ENCODE measurements at regions not wholly inside any gene's neighbourhood (a gene's known extent, or its start where the extent isn't known, plus 50 kb on each side); places are given as distances from the start of the nearest gene placed in this dataset.

GRCh38 chr15:62953021-62953420, 89.5 kb upstream of the TPM1 start:
- TF ChIP-seq EZH2phosphoT487 (IDR thresholded peaks at IDR 0.05; ENCODE audit: borderline replicate concordance, low read depth, low read length) (no peak), CTCF (conservative IDR thresholded peaks at IDR 0.05; ENCODE audit: low read length) (no peak)
- H3K4me2 ChIP-seq (ENCODE audit: low read length), result no peak overlapping the region
- ChIA-PET CTCF (ENCODE audit: unreplicated experiment) (no interaction called here), POLR2A (no interaction called here)
- no peak overlapping the region for H3K27ac ChIP-seq (ENCODE audit: low read depth, low read length, poor library complexity, severe bottlenecking)
- H3K79me2 ChIP-seq (ENCODE audit: insufficient read depth, low read depth, low read length), result no peaks in the 10 kb centered on the region
- no peaks in the 10 kb centered on the region for H3K36me3 ChIP-seq (ENCODE audit: insufficient read depth, low read length)
- intact Hi-C loops (cut with micrococcal nuclease; ENCODE audit: unreplicated experiment), result no loop called here
- BruUV-seq (replicated peaks), result no TSS peak
- H3K4me1 ChIP-seq (ENCODE audit: insufficient read depth, low read length, poor library complexity, severe bottlenecking), result no peaks in the 10 kb centered on the region
- no peaks in the 10 kb centered on the region for H3K9me3 ChIP-seq (ENCODE audit: low read length)
- no peaks in the 10 kb centered on the region for H4K20me1 ChIP-seq (ENCODE audit: insufficient read depth, low read length)
- DNase-seq (ENCODE audit: low spot score), result no peak
- no peak overlapping the region for H2AFZ ChIP-seq (ENCODE audit: low read length)
- H3K4me3 ChIP-seq (ENCODE audit: low read depth, low read length, poor library complexity, severe bottlenecking), result no peak overlapping the region
- H3K9me2 ChIP-seq (ENCODE audit: insufficient read depth, low read length), result no peaks in the 10 kb centered on the region

GRCh38 chr15:62953496-62954045, 89.0 kb upstream of the TPM1 start:
- no peaks in the 10 kb centered on the region for H3K79me2 ChIP-seq (ENCODE audit: insufficient read depth, low read depth, low read length)
- H3K36me3 ChIP-seq (ENCODE audit: insufficient read depth, low read length), result no peaks in the 10 kb centered on the region
- no peaks in the 10 kb centered on the region for H3K9me2 ChIP-seq (ENCODE audit: insufficient read depth, low read length)
- no peak overlapping the region for H3K27ac ChIP-seq (ENCODE audit: low read depth, low read length, poor library complexity, severe bottlenecking)
- ChIA-PET POLR2A (no interaction called here), CTCF (ENCODE audit: unreplicated experiment) (no interaction called here)
- no TSS peak for BruUV-seq (replicated peaks)
- no peak overlapping the region for H3K4me3 ChIP-seq (ENCODE audit: low read depth, low read length, poor library complexity, severe bottlenecking)
- TF ChIP-seq EZH2phosphoT487 (IDR thresholded peaks at IDR 0.05; ENCODE audit: borderline replicate concordance, low read depth, low read length) (no peak), CTCF (conservative IDR thresholded peaks at IDR 0.05; ENCODE audit: low read length) (no peak)
- H3K4me1 ChIP-seq (ENCODE audit: insufficient read depth, low read length, poor library complexity, severe bottlenecking), result no peaks in the 10 kb centered on the region
- no peak for DNase-seq (ENCODE audit: low spot score)
- intact Hi-C loops (cut with micrococcal nuclease; ENCODE audit: unreplicated experiment), result no loop called here
- no peak overlapping the region for H2AFZ ChIP-seq (ENCODE audit: low read length)
- no peaks in the 10 kb centered on the region for H3K9me3 ChIP-seq (ENCODE audit: low read length)
- no peak overlapping the region for H3K4me2 ChIP-seq (ENCODE audit: low read length)
- H4K20me1 ChIP-seq (ENCODE audit: insufficient read depth, low read length), result no peaks in the 10 kb centered on the region

GRCh38 chr15:62957130-62957529, 85.4 kb upstream of the TPM1 start:
- Histone ChIP-seq H3K27ac (ENCODE audit: low read depth, low read length, poor library complexity, severe bottlenecking) (no peak overlapping the region), H3K79me2 (ENCODE audit: insufficient read depth, low read depth, low read length) (no peaks in the 10 kb centered on the region), H3K36me3 (ENCODE audit: insufficient read depth, low read length) (no peaks in the 10 kb centered on the region), H4K20me1 (ENCODE audit: insufficient read depth, low read length) (no peaks in the 10 kb centered on the region), H3K4me1 (ENCODE audit: insufficient read depth, low read length, poor library complexity, severe bottlenecking) (no peaks in the 10 kb centered on the region), H2AFZ (ENCODE audit: low read length) (no peak overlapping the region), H3K4me2 (ENCODE audit: low read length) (no peak overlapping the region), H3K4me3 (ENCODE audit: low read depth, low read length, poor library complexity, severe bottlenecking) (no peak overlapping the region), H3K9me2 (ENCODE audit: insufficient read depth, low read length) (no peaks in the 10 kb centered on the region), H3K9me3 (ENCODE audit: low read length) (no peaks in the 10 kb centered on the region)
- DNase-seq (ENCODE audit: low spot score), result no peak
- intact Hi-C loops (cut with micrococcal nuclease; ENCODE audit: unreplicated experiment), result no loop called here
- ChIA-PET POLR2A (no interaction called here), CTCF (ENCODE audit: unreplicated experiment) (no interaction called here)
- BruUV-seq (replicated peaks), result no TSS peak
- TF ChIP-seq CTCF (conservative IDR thresholded peaks at IDR 0.05; ENCODE audit: low read length) (no peak), EZH2phosphoT487 (IDR thresholded peaks at IDR 0.05; ENCODE audit: borderline replicate concordance, low read depth, low read length) (no peak)
